WTC11 (cell line): ENCODE measurements at regions not wholly inside any gene's neighbourhood (a gene's known extent, or its start where the extent isn't known, plus 50 kb on each side); places are given as distances from the start of the nearest gene placed in this dataset.

Experiments
- ATAC-seq: fragments of 200-7000 bp; cut with Tn5 transposase; 2 replicates; pipeline ENCODE4 v1.10.0; 2021; ENCODE audit warnings: mild to moderate bottlenecking, moderate library complexity
- CTCF ChIA-PET: fragments of 300-600 bp; sonication (Branson Sonifier 250); formaldehyde crosslinking; loops from one replicate; lab custom pipeline; 2021; ENCODE audit warnings: antibody characterized with exemption; lab: Charles Lee
- POLR2A ChIA-PET: fragments of 350-600 bp; sonication (Branson Sonifier 250); formaldehyde crosslinking; loops from one replicate; lab custom pipeline; 2021; ENCODE audit warnings: antibody characterized with exemption; lab: Charles Lee
- DNase-seq: peaks from one replicate; pipeline ENCODE4 v3.0.0; 2021; ENCODE audit warnings: low spot score
- H3K27ac Mint-ChIP-seq: 2 replicates; pipeline ENCODE4 v1.8.0; 2021; ENCODE audit warnings: mixed read lengths
- H3K27me3 Mint-ChIP-seq: 2 replicates; pipeline ENCODE4 v1.8.0; 2021; ENCODE audit warnings: low read depth, mild to moderate bottlenecking, moderate library complexity, mixed read lengths
- H3K36me3 Mint-ChIP-seq: 2 replicates; pipeline ENCODE4 v1.8.0; 2021; ENCODE audit warnings: mixed read lengths
- H3K4me1 Mint-ChIP-seq: 2 replicates; pipeline ENCODE4 v1.8.0; 2022; ENCODE audit warnings: mixed read lengths
- H3K4me3 Mint-ChIP-seq: 2 replicates; pipeline ENCODE4 v1.8.0; 2021; ENCODE audit warnings: mild to moderate bottlenecking, moderate library complexity, mixed read lengths
- H3K9me3 Mint-ChIP-seq: 2 replicates; pipeline ENCODE4 v1.8.0; 2021; ENCODE audit warnings: mixed read lengths
- CREB1 ChIP-seq: sonication (generic); formaldehyde crosslinking; IDR thresholded peaks from 2 replicates; pipeline ENCODE4 v1.8.0; 2023; ENCODE audit warnings: mild to moderate bottlenecking, missing genetic modification reagents
- E2F4 ChIP-seq: sonication (generic); formaldehyde crosslinking; IDR thresholded peaks from 2 replicates; pipeline ENCODE4 v1.8.1; 2022; ENCODE audit warnings: low read depth, mild to moderate bottlenecking, moderate library complexity, missing genetic modification reagents, borderline replicate concordance
- FOXJ3 ChIP-seq: sonication (generic); formaldehyde crosslinking; IDR thresholded peaks from 2 replicates; pipeline ENCODE4 v1.9.0; 2021; ENCODE audit warnings: missing genetic modification reagents, mild to moderate bottlenecking, borderline replicate concordance
- FOXP1 ChIP-seq: sonication (generic); formaldehyde crosslinking; IDR thresholded peaks from 2 replicates; pipeline ENCODE4 v1.8.0; 2022; ENCODE audit warnings: missing genetic modification reagents, mild to moderate bottlenecking, moderate library complexity, borderline replicate concordance
- HMGA2 ChIP-seq: fragments of 250-450 bp; sonication (Bioruptor Pico); IDR thresholded peaks from 2 replicates; pipeline ENCODE4 v1.4.0; 2021; ENCODE audit warnings: mild to moderate bottlenecking, moderate library complexity
- NFE2L1 ChIP-seq: sonication (generic); formaldehyde crosslinking; IDR thresholded peaks from 2 replicates; pipeline ENCODE4 v1.8.1; 2023; ENCODE audit warnings: missing genetic modification reagents
- NFYB ChIP-seq: sonication (generic); formaldehyde crosslinking; conservative IDR thresholded peaks from 2 replicates; pipeline ENCODE4 v1.8.0; 2022; ENCODE audit warnings: low read depth, missing genetic modification reagents
- ZMAT4 ChIP-seq: fragments of 250-450 bp; sonication (Bioruptor Pico); IDR thresholded peaks from 2 replicates; pipeline ENCODE4 v1.9.0; 2021; ENCODE audit warnings: mild to moderate bottlenecking
- ZNF219 ChIP-seq: sonication (generic); formaldehyde crosslinking; IDR thresholded peaks from 2 replicates; pipeline ENCODE4 v1.8.0; 2023; ENCODE audit warnings: missing genetic modification reagents, mild to moderate bottlenecking, borderline replicate concordance
- ZNF263 ChIP-seq: sonication (generic); formaldehyde crosslinking; IDR thresholded peaks from 2 replicates; pipeline ENCODE4 v1.8.1; 2022; ENCODE audit warnings: low read depth, mild to moderate bottlenecking, moderate library complexity, missing genetic modification reagents
- ZNF423 ChIP-seq: fragments of 250-450 bp; sonication (Bioruptor Pico); IDR thresholded peaks from 2 replicates; pipeline ENCODE4 v2.1.2; 2022; ENCODE audit warnings: mild to moderate bottlenecking, moderate library complexity
- TF ChIP-seq, protein P1 (sequence below): sonication (generic); formaldehyde crosslinking; IDR thresholded peaks from 2 replicates; pipeline ENCODE4 v1.8.0; 2023; ENCODE audit warnings: missing genetic modification reagents
- TF ChIP-seq, protein P2 (sequence below): sonication (generic); formaldehyde crosslinking; IDR thresholded peaks from 2 replicates; pipeline ENCODE4 v1.8.0; 2022; ENCODE audit warnings: missing genetic modification reagents
- TF ChIP-seq, protein P3 (sequence below): sonication (generic); formaldehyde crosslinking; conservative IDR thresholded peaks from 2 replicates; pipeline ENCODE4 v1.8.1; 2022; ENCODE audit warnings: mild to moderate bottlenecking, missing genetic modification reagents
- TF ChIP-seq, protein P4 (sequence below): sonication (generic); formaldehyde crosslinking; IDR thresholded peaks from 2 replicates; pipeline ENCODE4 v1.8.1; 2022; ENCODE audit warnings: mild to moderate bottlenecking, moderate library complexity, missing genetic modification reagents
- TF ChIP-seq, protein P5 (sequence below): sonication (generic); formaldehyde crosslinking; IDR thresholded peaks from 2 replicates; pipeline ENCODE4 v1.8.1; 2023; ENCODE audit warnings: mild to moderate bottlenecking, moderate library complexity, missing genetic modification reagents

DNA sequence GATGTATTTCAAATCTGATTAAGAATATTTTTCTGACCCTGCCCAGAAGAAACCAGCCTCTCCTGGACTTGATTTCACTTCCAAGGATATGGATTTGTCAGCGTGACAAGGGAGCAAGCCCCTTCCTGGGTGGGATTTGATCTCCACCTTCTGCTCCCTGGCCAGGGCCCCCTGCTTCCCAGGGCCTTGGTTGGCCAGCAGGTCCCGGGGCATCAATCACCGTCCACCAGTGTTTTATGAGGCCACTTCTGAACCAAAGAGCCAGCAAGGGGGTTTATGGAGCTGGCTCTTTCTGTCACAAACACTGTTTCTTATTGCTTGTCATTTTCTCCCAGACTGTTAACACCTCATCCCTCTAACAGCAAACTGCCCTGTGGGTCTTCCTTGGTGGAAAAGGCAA, 320.5 kb upstream of the SKOR2 start:
- Mint-ChIP-seq H3K27me3 (peaks cover 4% of the 10 kb centered on the region; the same call in 1 of the 2 replicates), H3K9me3 (no peaks in the 10 kb centered on the region), H3K4me1 (peaks cover 26% of the 10 kb centered on the region), H3K4me3 (no peak overlapping the region), H3K36me3 (no peaks in the 10 kb centered on the region), H3K27ac (no peak overlapping the region)
- CTCF ChIA-PET, result no interaction called here
- DNase-seq, result no peak
- POLR2A ChIA-PET, result no interaction called here
- no peak for ATAC-seq
- TF ChIP-seq, protein P1, sequence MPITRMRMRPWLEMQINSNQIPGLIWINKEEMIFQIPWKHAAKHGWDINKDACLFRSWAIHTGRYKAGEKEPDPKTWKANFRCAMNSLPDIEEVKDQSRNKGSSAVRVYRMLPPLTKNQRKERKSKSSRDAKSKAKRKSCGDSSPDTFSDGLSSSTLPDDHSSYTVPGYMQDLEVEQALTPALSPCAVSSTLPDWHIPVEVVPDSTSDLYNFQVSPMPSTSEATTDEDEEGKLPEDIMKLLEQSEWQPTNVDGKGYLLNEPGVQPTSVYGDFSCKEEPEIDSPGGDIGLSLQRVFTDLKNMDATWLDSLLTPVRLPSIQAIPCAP (CRISPR knock-in tag), result no peak
- TF ChIP-seq ZNF219 (CRISPR knock-in tag) (no peak), NFYB (CRISPR knock-in tag) (no peak)
- TF ChIP-seq, protein P2, sequence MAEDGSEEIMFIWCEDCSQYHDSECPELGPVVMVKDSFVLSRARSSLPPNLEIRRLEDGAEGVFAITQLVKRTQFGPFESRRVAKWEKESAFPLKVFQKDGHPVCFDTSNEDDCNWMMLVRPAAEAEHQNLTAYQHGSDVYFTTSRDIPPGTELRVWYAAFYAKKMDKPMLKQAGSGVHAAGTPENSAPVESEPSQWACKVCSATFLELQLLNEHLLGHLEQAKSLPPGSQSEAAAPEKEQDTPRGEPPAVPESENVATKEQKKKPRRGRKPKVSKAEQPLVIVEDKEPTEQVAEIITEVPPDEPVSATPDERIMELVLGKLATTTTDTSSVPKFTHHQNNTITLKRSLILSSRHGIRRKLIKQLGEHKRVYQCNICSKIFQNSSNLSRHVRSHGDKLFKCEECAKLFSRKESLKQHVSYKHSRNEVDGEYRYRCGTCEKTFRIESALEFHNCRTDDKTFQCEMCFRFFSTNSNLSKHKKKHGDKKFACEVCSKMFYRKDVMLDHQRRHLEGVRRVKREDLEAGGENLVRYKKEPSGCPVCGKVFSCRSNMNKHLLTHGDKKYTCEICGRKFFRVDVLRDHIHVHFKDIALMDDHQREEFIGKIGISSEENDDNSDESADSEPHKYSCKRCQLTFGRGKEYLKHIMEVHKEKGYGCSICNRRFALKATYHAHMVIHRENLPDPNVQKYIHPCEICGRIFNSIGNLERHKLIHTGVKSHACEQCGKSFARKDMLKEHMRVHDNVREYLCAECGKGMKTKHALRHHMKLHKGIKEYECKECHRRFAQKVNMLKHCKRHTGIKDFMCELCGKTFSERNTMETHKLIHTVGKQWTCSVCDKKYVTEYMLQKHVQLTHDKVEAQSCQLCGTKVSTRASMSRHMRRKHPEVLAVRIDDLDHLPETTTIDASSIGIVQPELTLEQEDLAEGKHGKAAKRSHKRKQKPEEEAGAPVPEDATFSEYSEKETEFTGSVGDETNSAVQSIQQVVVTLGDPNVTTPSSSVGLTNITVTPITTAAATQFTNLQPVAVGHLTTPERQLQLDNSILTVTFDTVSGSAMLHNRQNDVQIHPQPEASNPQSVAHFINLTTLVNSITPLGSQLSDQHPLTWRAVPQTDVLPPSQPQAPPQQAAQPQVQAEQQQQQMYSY (CRISPR knock-in tag), result no peak
- TF ChIP-seq, protein P3, sequence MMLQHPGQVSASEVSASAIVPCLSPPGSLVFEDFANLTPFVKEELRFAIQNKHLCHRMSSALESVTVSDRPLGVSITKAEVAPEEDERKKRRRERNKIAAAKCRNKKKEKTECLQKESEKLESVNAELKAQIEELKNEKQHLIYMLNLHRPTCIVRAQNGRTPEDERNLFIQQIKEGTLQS (CRISPR knock-in tag), result no peak

DNA sequence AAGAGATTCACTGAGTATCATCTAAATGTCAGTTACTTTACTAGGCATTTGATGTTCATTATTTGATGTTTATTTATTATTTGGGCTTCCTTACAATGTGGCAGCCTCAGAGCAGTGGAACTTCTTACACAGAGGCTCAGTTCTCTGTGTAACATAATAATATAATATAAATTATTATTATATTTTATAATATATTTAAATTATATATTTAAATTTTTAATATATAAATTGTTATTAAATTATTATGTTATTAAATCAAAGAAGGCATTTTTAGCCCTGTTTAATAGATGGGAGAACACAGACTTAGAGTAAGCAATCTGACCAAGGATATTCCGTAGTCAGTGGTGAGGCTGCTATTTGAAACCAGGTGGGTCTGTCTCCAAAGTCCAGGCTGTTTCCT, 315.3 kb upstream of the SKOR2 start:
- H3K27ac Mint-ChIP-seq, result no peak overlapping the region
- ATAC-seq (no peak), DNase-seq (no peak)
- peaks cover 19% of the 10 kb centered on the region for H3K4me1 Mint-ChIP-seq
- peaks cover 17% of the 10 kb centered on the region for H3K27me3 Mint-ChIP-seq
- ChIA-PET POLR2A (no interaction called here), CTCF (no interaction called here)
- TF ChIP-seq ZNF263 (CRISPR knock-in tag) (no peak), HMGA2 (CRISPR knock-in tag) (peak; percentile 95)
- H3K36me3 Mint-ChIP-seq, result peaks cover 21% of the 10 kb centered on the region
- H3K4me3 Mint-ChIP-seq, result no peak overlapping the region
- peaks cover 31% of the 10 kb centered on the region for H3K9me3 Mint-ChIP-seq

GRCh38 chr18:47560723-47561715, 309.6 kb upstream of the SKOR2 start:
- CTCF ChIA-PET, result interaction anchor here (0.7 to 2.7 kb wide), 14 partner anchors 9 to 345 kb away, joined by 3 to 14 read pairs (median 4); no protein-coding TSS in a partner anchor
- DNase-seq, result peak; percentile 53
- peaks cover 23% of the 10 kb centered on the region for H3K36me3 Mint-ChIP-seq
- H3K27me3 Mint-ChIP-seq, result peaks cover 27% of the 10 kb centered on the region
- peak; percentile 51; the same call in 1 of the 2 replicates for TF ChIP-seq ZNF423 (CRISPR knock-in tag)
- TF ChIP-seq, protein P4, sequence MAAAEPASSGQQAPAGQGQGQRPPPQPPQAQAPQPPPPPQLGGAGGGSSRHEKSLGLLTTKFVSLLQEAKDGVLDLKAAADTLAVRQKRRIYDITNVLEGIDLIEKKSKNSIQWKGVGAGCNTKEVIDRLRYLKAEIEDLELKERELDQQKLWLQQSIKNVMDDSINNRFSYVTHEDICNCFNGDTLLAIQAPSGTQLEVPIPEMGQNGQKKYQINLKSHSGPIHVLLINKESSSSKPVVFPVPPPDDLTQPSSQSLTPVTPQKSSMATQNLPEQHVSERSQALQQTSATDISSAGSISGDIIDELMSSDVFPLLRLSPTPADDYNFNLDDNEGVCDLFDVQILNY (CRISPR knock-in tag), result no peak
- no peak for TF ChIP-seq NFE2L1 (CRISPR knock-in tag)
- TF ChIP-seq, protein P5, sequence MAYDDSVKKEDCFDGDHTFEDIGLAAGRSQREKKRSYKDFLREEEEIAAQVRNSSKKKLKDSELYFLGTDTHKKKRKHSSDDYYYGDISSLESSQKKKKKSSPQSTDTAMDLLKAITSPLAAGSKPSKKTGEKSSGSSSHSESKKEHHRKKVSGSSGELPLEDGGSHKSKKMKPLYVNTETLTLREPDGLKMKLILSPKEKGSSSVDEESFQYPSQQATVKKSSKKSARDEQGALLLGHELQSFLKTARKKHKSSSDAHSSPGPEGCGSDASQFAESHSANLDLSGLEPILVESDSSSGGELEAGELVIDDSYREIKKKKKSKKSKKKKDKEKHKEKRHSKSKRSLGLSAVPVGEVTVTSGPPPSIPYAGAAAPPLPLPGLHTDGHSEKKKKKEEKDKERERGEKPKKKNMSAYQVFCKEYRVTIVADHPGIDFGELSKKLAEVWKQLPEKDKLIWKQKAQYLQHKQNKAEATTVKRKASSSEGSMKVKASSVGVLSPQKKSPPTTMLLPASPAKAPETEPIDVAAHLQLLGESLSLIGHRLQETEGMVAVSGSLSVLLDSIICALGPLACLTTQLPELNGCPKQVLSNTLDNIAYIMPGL, result no peak
- no peak for TF ChIP-seq E2F4 (CRISPR knock-in tag)
- no peak for TF ChIP-seq FOXP1 (CRISPR knock-in tag)
- TF ChIP-seq, protein P3 (CRISPR knock-in tag), result no peak
- TF ChIP-seq CREB1 (CRISPR knock-in tag), result no peak
- TF ChIP-seq FOXJ3 (CRISPR knock-in tag), result no peak
- TF ChIP-seq ZMAT4 (CRISPR knock-in tag), result 0 out of 2 replicates have a peak, but pooled peaks have one; percentile 14
- TF ChIP-seq, all 79 proteins: peak for 2
- peak overlapping the region; percentile 91 for H3K27ac Mint-ChIP-seq
- H3K4me1 Mint-ChIP-seq, result peaks cover 55% of the 10 kb centered on the region
- H3K9me3 Mint-ChIP-seq, result peaks cover 31% of the 10 kb centered on the region
- peak overlapping the region; percentile 35 for H3K4me3 Mint-ChIP-seq
- peak; percentile 84 for ATAC-seq
- POLR2A ChIA-PET, result no interaction called here
